Germinal center (tissue), 1 donor: ENCODE measurements at regions not wholly inside any gene's neighbourhood (a gene's known extent, or its start where the extent isn't known, plus 50 kb on each side); places are given as distances from the start of the nearest gene placed in this dataset.

Experiments
- DNase-seq: peaks from one replicate; pipeline ENCODE4 v3.0.0; 2012; ENCODE audit warnings: mixed read lengths, low spot score

- DNase-seq = no peak
Observed at GRCh38 chr5:19369048-19369447, 619.0 kb downstream of the CDH18 start.

GRCh38 chr5:19369561-19369960 lies 618.4 kb downstream of the CDH18 start:
- DNase-seq = no peak

GRCh38 chr5:19370655-19371386 lies 617.2 kb downstream of the CDH18 start:
- DNase-seq = no peak

GRCh38 chr5:19388391-19388790 lies 599.6 kb downstream of the CDH18 start:
- DNase-seq = no peak

- DNase-seq = no peak
Observed at GRCh38 chr5:19401032-19401431, 587.0 kb downstream of the CDH18 start.

- no peak for DNase-seq
Observed at GRCh38 chr5:19406576-19407365, 581.2 kb downstream of the CDH18 start.

GRCh38 chr5:19408149-19408548 lies 579.9 kb downstream of the CDH18 start:
- DNase-seq = no peak

GRCh38 chr5:19411936-19412335 lies 576.1 kb downstream of the CDH18 start:
- DNase-seq = no peak
